CD8-positive, alpha-beta memory T cell (primary cell): ENCODE measurements at regions not wholly inside any gene's neighbourhood (a gene's known extent, or its start where the extent isn't known, plus 50 kb on each side); places are given as distances from the start of the nearest gene placed in this dataset.

ENCODE experiments used
- CTCF ChIA-PET: fragments of 350-600 bp; sonication (Branson Sonifier 250); formaldehyde crosslinking; loops from one replicate; lab custom pipeline; 2021; ENCODE audit warnings: antibody characterized with exemption; lab: Charles Lee
- POLR2A ChIA-PET: fragments of 350-600 bp; sonication (Branson Sonifier 250); formaldehyde crosslinking; loops from one replicate; lab custom pipeline; 2021; ENCODE audit warnings: antibody characterized with exemption; lab: Charles Lee
- DNase-seq, 5 donors: peaks; one replicate each; pipeline versions ENCODE4 v3.0.0 to v3.0.0-alpha.2; 2020 to 2022; ENCODE audit warnings: mixed read lengths in 1 of 5
- H3K27ac ChIP-seq: one replicate; pipeline ENCODE4 v1.7.0; 2013; ENCODE audit warnings: low read depth, mild to moderate bottlenecking, low read length, moderate library complexity
- H3K27me3 ChIP-seq: 2 replicates; pipeline ENCODE4 v1.7.0; 2013; ENCODE audit warnings: low read length, mild to moderate bottlenecking; ENCODE audit not compliant: insufficient read depth, poor library complexity, severe bottlenecking
- H3K36me3 ChIP-seq: 2 replicates; pipeline ENCODE4 v1.7.0; 2013; ENCODE audit warnings: mild to moderate bottlenecking, low read length, moderate library complexity; ENCODE audit not compliant: insufficient read depth
- H3K4me1 ChIP-seq: 2 replicates; pipeline ENCODE4 v1.7.0; 2013; ENCODE audit warnings: mild to moderate bottlenecking, low read length, moderate library complexity; ENCODE audit not compliant: insufficient read depth
- H3K4me3 ChIP-seq: 2 replicates; pipeline ENCODE4 v1.7.0; 2013; ENCODE audit warnings: mild to moderate bottlenecking, low read length
- H3K9me3 ChIP-seq: 2 replicates; pipeline ENCODE4 v1.7.0; 2013; ENCODE audit warnings: mild to moderate bottlenecking, low read length
- H3K27ac Mint-ChIP-seq, 8 donors: one replicate each; pipeline ENCODE4 v1.8.0; 2020 to 2021; ENCODE audit warnings: mixed read lengths in 8 of 8, mild to moderate bottlenecking in 6 of 8, inconsistent platforms in 3 of 8, moderate library complexity in 3 of 8
- H3K27me3 Mint-ChIP-seq, 2 donors: one replicate each; pipeline ENCODE4 v1.8.0; 2020 to 2021; ENCODE audit warnings: mixed read lengths in 2 of 2, mild to moderate bottlenecking in 1 of 2, moderate library complexity in 1 of 2
- H3K36me3 Mint-ChIP-seq, 3 donors: one replicate each; pipeline ENCODE4 v1.8.0; 2020 to 2021; ENCODE audit warnings: mixed read lengths in 3 of 3, inconsistent platforms in 1 of 3, mild to moderate bottlenecking in 1 of 3
- H3K4me1 Mint-ChIP-seq, 3 donors: one replicate each; pipeline ENCODE4 v1.8.0; 2020 to 2021; ENCODE audit warnings: mixed read lengths in 3 of 3, inconsistent platforms in 1 of 3, mild to moderate bottlenecking in 1 of 3
- H3K4me3 Mint-ChIP-seq, 7 donors: one replicate each; pipeline ENCODE4 v1.8.0; 2020 to 2021; ENCODE audit warnings: mixed read lengths in 7 of 7, mild to moderate bottlenecking in 6 of 7, moderate library complexity in 4 of 7, inconsistent platforms in 2 of 7
- H3K9me3 Mint-ChIP-seq, 5 donors: one replicate each; pipeline ENCODE4 v1.8.0; 2020 to 2022; ENCODE audit warnings: mixed read lengths in 5 of 5, mild to moderate bottlenecking in 3 of 5, moderate library complexity in 2 of 5, inconsistent platforms in 1 of 5

- no peak overlapping the region for H3K4me3 ChIP-seq
- CTCF ChIA-PET, result no interaction called here
- no peak overlapping the region for H3K27ac ChIP-seq
- H3K36me3 ChIP-seq, result no peaks in the 10 kb centered on the region
- H3K27me3 Mint-ChIP-seq, result no peaks in the 10 kb centered on the region
- no peak overlapping the region for H3K4me3 Mint-ChIP-seq
- H3K27ac Mint-ChIP-seq, result no peak overlapping the region
- DNase-seq, result no peak
- POLR2A ChIA-PET, result no interaction called here
- peaks cover 0 to 6% (median 2%) of the 10 kb centered on the region in 5 donors for H3K9me3 Mint-ChIP-seq
- H3K27me3 ChIP-seq, result no peaks in the 10 kb centered on the region
- H3K4me1 Mint-ChIP-seq, result no peaks in the 10 kb centered on the region
- no peaks in the 10 kb centered on the region for H3K36me3 Mint-ChIP-seq
- H3K4me1 ChIP-seq, result no peaks in the 10 kb centered on the region
- H3K9me3 ChIP-seq, result no peaks in the 10 kb centered on the region
Measured at GRCh38 chr9:115992834-115993233, 160.8 kb upstream of the PAPPA start.

- ChIA-PET CTCF (no interaction called here), POLR2A (no interaction called here)
- H3K36me3 ChIP-seq, result no peaks in the 10 kb centered on the region
- no peaks in the 10 kb centered on the region for H3K4me1 ChIP-seq
- H3K27me3 ChIP-seq, result no peaks in the 10 kb centered on the region
- DNase-seq, result no peak
- Mint-ChIP-seq H3K36me3 (no peaks in the 10 kb centered on the region), H3K27ac (no peak overlapping the region), H3K9me3 (peaks cover 0 to 5% (median 0%) of the 10 kb centered on the region in 5 donors), H3K4me3 (no peak overlapping the region), H3K4me1 (no peaks in the 10 kb centered on the region), H3K27me3 (peaks cover 0 to 1% of the 10 kb centered on the region in 2 donors)
- H3K9me3 ChIP-seq, result no peaks in the 10 kb centered on the region
- H3K4me3 ChIP-seq, result no peak overlapping the region
- no peak overlapping the region for H3K27ac ChIP-seq
Measured at GRCh38 chr9:115997923-115998322, 155.7 kb upstream of the PAPPA start.

DNA sequence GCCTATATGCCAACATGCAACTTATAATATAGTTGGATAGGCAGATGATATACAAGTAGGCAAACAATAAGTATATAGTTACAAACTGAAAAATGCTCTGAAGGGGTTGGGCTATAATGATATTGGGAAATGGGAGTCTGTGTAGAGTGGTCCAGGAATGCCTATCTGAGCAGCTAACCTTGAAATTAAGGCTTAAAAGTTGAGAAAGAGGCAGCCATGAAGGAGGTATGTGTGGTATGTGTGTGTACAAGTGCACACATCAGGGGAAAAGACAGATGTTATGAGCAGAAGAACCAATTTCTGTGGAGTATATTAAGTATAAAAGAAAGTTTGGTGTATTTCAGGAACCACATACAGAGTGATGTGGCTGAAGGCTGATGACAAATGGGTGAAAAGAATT is 154.9 kb upstream of the PAPPA start:
- Histone ChIP-seq H3K27me3 (no peaks in the 10 kb centered on the region), H3K4me1 (no peaks in the 10 kb centered on the region), H3K36me3 (no peaks in the 10 kb centered on the region), H3K9me3 (no peaks in the 10 kb centered on the region), H3K27ac (no peak overlapping the region), H3K4me3 (no peak overlapping the region)
- Mint-ChIP-seq H3K27me3 (peaks cover 0 to 1% of the 10 kb centered on the region in 2 donors), H3K4me1 (no peaks in the 10 kb centered on the region), H3K36me3 (no peaks in the 10 kb centered on the region), H3K27ac (no peak overlapping the region), H3K4me3 (no peak overlapping the region), H3K9me3 (peaks cover 0 to 5% (median 0%) of the 10 kb centered on the region in 5 donors)
- ChIA-PET CTCF (no interaction called here), POLR2A (no interaction called here)
- DNase-seq, result no peak

DNA sequence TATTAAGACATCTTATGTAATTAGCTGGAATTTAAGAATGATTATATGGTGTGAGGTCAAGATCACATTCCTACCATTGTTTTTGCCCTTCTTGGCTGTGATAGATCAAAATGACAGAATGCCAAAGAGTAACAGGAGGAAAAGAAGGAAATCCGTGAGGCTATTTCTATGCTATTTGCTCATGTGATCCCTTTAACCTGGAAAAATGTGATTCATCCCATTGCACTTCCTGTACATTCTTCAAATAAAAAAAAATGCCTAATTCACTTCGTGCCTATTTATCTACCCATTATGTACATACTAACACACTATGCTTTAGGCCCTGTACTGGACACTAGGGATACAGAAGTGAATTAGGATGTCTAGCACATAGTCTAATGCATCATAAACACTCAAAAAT is 154.1 kb upstream of the PAPPA start:
- Histone ChIP-seq H3K27ac (no peak overlapping the region), H3K4me3 (no peak overlapping the region), H3K27me3 (no peaks in the 10 kb centered on the region), H3K9me3 (no peaks in the 10 kb centered on the region), H3K36me3 (no peaks in the 10 kb centered on the region), H3K4me1 (no peaks in the 10 kb centered on the region)
- ChIA-PET CTCF (no interaction called here), POLR2A (no interaction called here)
- DNase-seq, result no peak
- Mint-ChIP-seq H3K36me3 (no peaks in the 10 kb centered on the region), H3K9me3 (peaks cover 0 to 5% (median 0%) of the 10 kb centered on the region in 5 donors), H3K4me1 (no peaks in the 10 kb centered on the region), H3K27ac (no peak overlapping the region), H3K27me3 (peaks cover 0 to 2% of the 10 kb centered on the region in 2 donors), H3K4me3 (no peak overlapping the region)

DNA sequence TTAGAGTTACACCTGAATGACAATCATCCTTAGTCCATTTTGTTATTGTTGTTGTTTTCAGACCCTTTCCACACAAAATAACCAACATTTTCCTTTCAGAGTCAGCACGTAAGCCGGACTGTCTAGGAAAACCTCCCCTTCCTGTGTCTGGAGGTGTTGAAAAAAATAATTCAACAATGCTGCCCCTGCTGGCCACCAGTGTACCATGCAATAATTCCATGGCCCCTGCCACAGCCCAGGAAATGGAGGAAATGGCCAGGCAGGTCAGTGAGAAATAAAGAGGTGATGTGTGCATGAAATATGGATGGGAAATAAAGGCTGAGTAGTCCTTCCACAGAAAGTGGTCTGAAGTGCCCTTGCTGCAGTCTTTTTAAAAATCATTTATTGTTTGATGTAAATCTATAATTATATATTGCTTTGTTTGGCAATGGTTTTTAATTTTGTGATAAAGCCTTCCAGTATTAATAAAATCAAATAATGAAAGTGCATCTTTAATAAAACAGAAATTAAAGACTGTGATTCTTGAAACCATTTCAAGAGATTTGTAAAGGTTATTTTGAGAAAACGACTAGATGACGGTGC is 152.8 kb upstream of the PAPPA start:
- ChIA-PET CTCF (no interaction called here), POLR2A (no interaction called here)
- no peak for DNase-seq
- H3K4me3 ChIP-seq, result no peak overlapping the region
- H3K9me3 Mint-ChIP-seq, result peaks cover 0 to 5% (median 0%) of the 10 kb centered on the region in 5 donors
- no peak overlapping the region for H3K27ac ChIP-seq
- H3K36me3 Mint-ChIP-seq, result no peaks in the 10 kb centered on the region
- H3K27me3 ChIP-seq, result no peaks in the 10 kb centered on the region
- H3K27ac Mint-ChIP-seq, result no peak overlapping the region
- peaks cover 0 to 3% of the 10 kb centered on the region in 2 donors for H3K27me3 Mint-ChIP-seq
- H3K36me3 ChIP-seq, result no peaks in the 10 kb centered on the region
- H3K4me3 Mint-ChIP-seq, result no peak overlapping the region
- no peaks in the 10 kb centered on the region for H3K9me3 ChIP-seq
- H3K4me1 ChIP-seq, result no peaks in the 10 kb centered on the region
- no peaks in the 10 kb centered on the region for H3K4me1 Mint-ChIP-seq

GRCh38 chr9:116002181-116002580 is 151.4 kb upstream of the PAPPA start:
- no peak overlapping the region for H3K27ac Mint-ChIP-seq
- CTCF ChIA-PET, result no interaction called here
- no peaks in the 10 kb centered on the region for H3K36me3 ChIP-seq
- no peak overlapping the region for H3K27ac ChIP-seq
- no peak overlapping the region for H3K4me3 Mint-ChIP-seq
- no peaks in the 10 kb centered on the region for H3K36me3 Mint-ChIP-seq
- H3K4me1 Mint-ChIP-seq, result no peaks in the 10 kb centered on the region
- H3K9me3 Mint-ChIP-seq, result peaks cover 0 to 5% (median 0%) of the 10 kb centered on the region in 5 donors
- POLR2A ChIA-PET, result no interaction called here
- H3K9me3 ChIP-seq, result no peaks in the 10 kb centered on the region
- H3K4me3 ChIP-seq, result no peak overlapping the region
- no peaks in the 10 kb centered on the region for H3K27me3 ChIP-seq
- no peaks in the 10 kb centered on the region for H3K4me1 ChIP-seq
- H3K27me3 Mint-ChIP-seq, result peaks cover 0 to 3% of the 10 kb centered on the region in 2 donors
- DNase-seq, result no peak

DNA sequence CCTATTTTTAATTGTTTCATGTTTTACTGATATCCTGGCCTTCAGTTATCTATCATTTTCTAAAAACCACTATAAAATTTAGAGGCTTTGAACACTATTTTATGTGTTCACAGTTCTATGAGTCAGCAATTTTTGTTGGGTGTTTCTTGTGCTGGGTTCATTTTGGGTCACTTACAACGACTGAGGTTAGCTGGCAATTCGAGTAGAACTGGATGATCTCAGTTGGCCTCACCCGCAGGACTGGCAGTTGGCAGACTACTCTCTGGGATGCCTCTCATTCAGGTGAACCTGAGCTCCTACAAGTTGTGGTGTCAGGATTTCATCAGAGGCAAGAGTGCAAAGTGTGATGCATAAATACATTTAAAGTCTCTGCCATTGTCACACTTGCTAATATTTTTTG is 151.0 kb upstream of the PAPPA start:
- H3K4me1 ChIP-seq, result no peaks in the 10 kb centered on the region
- peaks cover 0 to 3% of the 10 kb centered on the region in 2 donors for H3K27me3 Mint-ChIP-seq
- no peak overlapping the region for H3K4me3 Mint-ChIP-seq
- no peak overlapping the region for H3K4me3 ChIP-seq
- ChIA-PET POLR2A (no interaction called here), CTCF (no interaction called here)
- no peaks in the 10 kb centered on the region for H3K4me1 Mint-ChIP-seq
- DNase-seq, result no peak
- no peak overlapping the region for H3K27ac Mint-ChIP-seq
- no peaks in the 10 kb centered on the region for H3K27me3 ChIP-seq
- no peaks in the 10 kb centered on the region for H3K36me3 ChIP-seq
- no peaks in the 10 kb centered on the region for H3K9me3 ChIP-seq
- H3K27ac ChIP-seq, result no peak overlapping the region
- no peaks in the 10 kb centered on the region for H3K36me3 Mint-ChIP-seq
- H3K9me3 Mint-ChIP-seq, result peaks cover 0 to 5% (median 0%) of the 10 kb centered on the region in 5 donors

DNA sequence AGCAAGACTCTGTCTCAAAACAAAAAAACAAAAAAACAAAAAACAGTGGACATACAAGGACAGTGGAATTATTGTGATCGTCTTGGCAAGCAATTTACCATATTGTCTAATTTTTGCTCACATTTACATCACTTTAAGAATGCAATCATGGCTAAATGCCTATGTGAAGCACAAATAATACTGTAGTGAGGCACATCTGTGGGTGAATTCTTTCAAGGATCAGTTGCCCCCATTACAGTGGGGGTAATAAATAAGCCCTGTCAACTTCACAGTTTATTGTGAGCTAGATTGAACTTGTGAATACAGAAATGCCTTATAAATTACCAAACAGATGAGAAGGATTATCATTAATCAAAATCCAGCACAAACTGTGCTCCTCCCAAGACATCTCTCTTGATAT is 150.2 kb upstream of the PAPPA start:
- H3K4me1 Mint-ChIP-seq, result no peaks in the 10 kb centered on the region
- H3K36me3 Mint-ChIP-seq, result no peaks in the 10 kb centered on the region
- H3K4me3 ChIP-seq, result no peak overlapping the region
- H3K4me3 Mint-ChIP-seq, result no peak overlapping the region
- no peaks in the 10 kb centered on the region for H3K36me3 ChIP-seq
- H3K27ac ChIP-seq, result no peak overlapping the region
- CTCF ChIA-PET, result no interaction called here
- no peaks in the 10 kb centered on the region for H3K4me1 ChIP-seq
- no peaks in the 10 kb centered on the region for H3K9me3 ChIP-seq
- H3K9me3 Mint-ChIP-seq, result peaks cover 0 to 3% (median 0%) of the 10 kb centered on the region in 5 donors
- H3K27ac Mint-ChIP-seq, result no peak overlapping the region
- no peaks in the 10 kb centered on the region for H3K27me3 ChIP-seq
- DNase-seq, result no peak
- POLR2A ChIA-PET, result no interaction called here
- H3K27me3 Mint-ChIP-seq, result peaks cover 0 to 3% of the 10 kb centered on the region in 2 donors
